Brain microvascular endothelial cell (primary cell): ENCODE measurements at regions not wholly inside any gene's neighbourhood (a gene's known extent, or its start where the extent isn't known, plus 50 kb on each side); places are given as distances from the start of the nearest gene placed in this dataset.
"Not testable (repeated sequence)": the region's sequence is repeated elsewhere in the genome, so short reads cannot be mapped to it uniquely, and the experiment has no call there.

Source experiments
- DNase-seq: peaks from one replicate; pipeline ENCODE4 v3.0.0-alpha.2; 2020
- H3K27ac ChIP-seq: fragments of 250-450 bp; sonication (Bioruptor Pico); 2 replicates; pipeline ENCODE4 v1.5.1; 2020; ENCODE audit warnings: mild to moderate bottlenecking, moderate library complexity
- H3K27me3 ChIP-seq: fragments of 250-450 bp; sonication (Bioruptor Pico); replicated peaks from 2 replicates; pipeline ENCODE4 v1.5.1; 2020; ENCODE audit warnings: mild to moderate bottlenecking
- H3K36me3 ChIP-seq: fragments of 250-450 bp; sonication (Bioruptor Pico); replicated peaks from 2 replicates; pipeline ENCODE4 v1.5.1; 2020; ENCODE audit warnings: mild to moderate bottlenecking
- H3K4me3 ChIP-seq: 2 replicates; pipeline ENCODE4 v1.5.1; 2011; ENCODE audit warnings: low read depth, mild to moderate bottlenecking, control low read depth, low read length, moderate library complexity
- in situ Hi-C: cut with HindIII; loops from 2 replicates; pipeline ENCODE4 v1.10.0; 2017; ENCODE audit warnings: low sequenced_read_pairs, low pct_ligation_motif_present
- TF ChIP-seq, protein P1 (sequence below): IDR thresholded peaks from 2 replicates; pipeline ENCODE4 v1.5.1; 2011; ENCODE audit warnings: low read depth, mild to moderate bottlenecking, moderate library complexity, low read length, control low read depth, inconsistent platforms; ENCODE audit errors: missing control alignments

DNA sequence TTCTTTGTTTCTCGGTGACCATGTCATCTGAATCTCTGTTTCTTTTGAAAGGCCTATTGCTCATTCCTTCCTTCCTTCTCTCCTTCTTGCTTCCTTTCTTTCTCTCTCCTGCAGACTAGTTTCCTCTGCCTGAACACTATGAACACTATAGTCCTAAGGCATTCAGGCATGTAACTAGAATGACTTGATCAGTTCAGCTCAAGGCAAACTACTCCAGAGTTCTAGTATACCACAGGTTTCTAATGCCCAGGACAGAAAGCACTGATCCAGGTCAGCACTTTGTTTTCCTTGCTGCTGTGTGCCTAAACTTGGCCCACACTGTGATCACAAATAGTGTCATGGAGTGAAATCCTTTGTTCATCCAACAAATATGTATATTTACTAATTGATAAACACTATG is 324.1 kb upstream of the GJE1 start:
- in situ Hi-C loops = no loop called here
- DNase-seq = no peak
- no peak overlapping the region for H3K27ac ChIP-seq
- no peak overlapping the region for H3K4me3 ChIP-seq
- TF ChIP-seq, protein P1, sequence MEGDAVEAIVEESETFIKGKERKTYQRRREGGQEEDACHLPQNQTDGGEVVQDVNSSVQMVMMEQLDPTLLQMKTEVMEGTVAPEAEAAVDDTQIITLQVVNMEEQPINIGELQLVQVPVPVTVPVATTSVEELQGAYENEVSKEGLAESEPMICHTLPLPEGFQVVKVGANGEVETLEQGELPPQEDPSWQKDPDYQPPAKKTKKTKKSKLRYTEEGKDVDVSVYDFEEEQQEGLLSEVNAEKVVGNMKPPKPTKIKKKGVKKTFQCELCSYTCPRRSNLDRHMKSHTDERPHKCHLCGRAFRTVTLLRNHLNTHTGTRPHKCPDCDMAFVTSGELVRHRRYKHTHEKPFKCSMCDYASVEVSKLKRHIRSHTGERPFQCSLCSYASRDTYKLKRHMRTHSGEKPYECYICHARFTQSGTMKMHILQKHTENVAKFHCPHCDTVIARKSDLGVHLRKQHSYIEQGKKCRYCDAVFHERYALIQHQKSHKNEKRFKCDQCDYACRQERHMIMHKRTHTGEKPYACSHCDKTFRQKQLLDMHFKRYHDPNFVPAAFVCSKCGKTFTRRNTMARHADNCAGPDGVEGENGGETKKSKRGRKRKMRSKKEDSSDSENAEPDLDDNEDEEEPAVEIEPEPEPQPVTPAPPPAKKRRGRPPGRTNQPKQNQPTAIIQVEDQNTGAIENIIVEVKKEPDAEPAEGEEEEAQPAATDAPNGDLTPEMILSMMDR = no peak
- H3K27me3 ChIP-seq = no peaks in the 10 kb centered on the region
- no peaks in the 10 kb centered on the region for H3K36me3 ChIP-seq

DNA sequence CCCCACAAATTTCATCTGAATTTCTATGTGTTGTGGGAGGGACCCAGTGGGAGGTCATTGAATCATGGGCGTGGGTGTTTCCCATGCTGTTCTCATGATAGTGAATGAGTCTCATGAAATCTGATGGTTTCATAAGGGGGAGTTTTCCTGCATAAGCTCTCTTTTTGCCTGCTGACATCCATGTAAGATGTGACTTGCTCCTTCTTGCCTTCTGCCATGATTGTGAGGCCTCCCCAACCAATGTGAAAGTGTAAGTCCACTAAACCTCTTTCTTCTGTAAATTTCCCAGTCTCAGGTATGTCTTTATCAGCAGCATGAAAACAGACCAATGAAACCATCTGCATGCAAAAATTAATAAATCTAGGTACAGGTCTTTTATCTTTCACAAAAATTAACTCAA is 331.8 kb upstream of the GJE1 start:
- H3K36me3 ChIP-seq, in situ Hi-C loops, H3K4me3 ChIP-seq, H3K27ac ChIP-seq, DNase-seq, H3K27me3 ChIP-seq: not testable (repeated sequence)

DNA sequence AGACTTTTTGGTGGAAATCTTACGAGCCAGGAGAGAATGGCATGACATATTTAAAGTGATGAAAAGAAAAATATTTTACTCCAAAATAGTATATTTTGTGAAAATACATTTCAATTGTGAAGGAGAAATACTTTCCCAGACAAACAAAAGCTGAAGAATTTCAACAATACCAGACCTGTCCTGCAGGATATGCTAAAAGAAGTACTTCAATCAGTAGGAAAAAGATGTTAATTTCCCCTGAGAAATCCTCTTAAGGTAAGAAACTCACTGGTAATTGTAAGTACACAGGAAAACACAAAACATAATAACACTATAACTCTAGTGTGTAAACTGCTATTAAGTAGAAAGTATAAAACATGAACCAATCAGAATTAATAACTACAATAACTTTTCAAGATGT is 341.8 kb upstream of the GJE1 start:
- H3K36me3 ChIP-seq = no peaks in the 10 kb centered on the region
- DNase-seq = no peak
- no peaks in the 10 kb centered on the region for H3K27me3 ChIP-seq
- TF ChIP-seq, protein P1 = no peak
- in situ Hi-C loops = no loop called here
- no peak overlapping the region for H3K27ac ChIP-seq
- H3K4me3 ChIP-seq = no peak overlapping the region

DNA sequence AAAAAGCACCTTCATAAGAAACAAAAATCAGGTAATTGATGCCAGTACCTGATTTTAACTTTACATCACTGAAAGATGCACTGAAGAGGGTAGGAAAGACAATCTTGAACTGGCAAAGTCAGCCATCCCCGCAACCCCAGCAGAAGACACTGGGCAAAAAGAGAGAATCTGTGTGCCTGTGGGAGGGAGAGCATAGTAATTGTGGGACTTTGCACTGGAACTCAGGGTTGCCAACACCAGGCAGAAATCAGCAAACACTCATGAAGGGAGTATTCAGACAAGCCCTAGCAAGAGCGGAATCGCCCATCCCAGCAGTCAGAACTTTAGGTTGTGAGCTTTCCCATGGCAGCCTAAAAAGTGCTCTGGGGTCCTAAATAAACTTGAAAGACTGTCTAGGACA is 344.6 kb upstream of the GJE1 start:
- in situ Hi-C loops = no loop called here
- no peak for DNase-seq

DNA sequence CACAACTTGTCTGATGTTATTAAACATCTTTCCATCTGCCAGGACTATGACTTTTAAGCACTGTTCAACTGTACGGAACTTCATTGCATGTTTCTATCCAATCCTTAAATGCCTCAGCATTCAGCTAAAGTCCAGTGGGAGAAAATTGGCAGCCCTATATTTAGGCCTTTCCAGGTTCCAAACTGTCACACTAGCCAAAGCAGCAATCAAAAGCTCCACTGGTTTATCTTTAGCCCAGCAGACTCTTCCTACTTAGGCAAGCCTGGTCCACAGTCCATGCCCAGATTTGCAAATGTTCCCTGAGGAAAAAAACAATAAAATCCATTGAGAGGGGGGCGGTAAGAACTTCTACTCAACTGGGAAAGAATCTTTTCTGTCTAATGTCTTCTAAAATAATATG is 349.1 kb upstream of the GJE1 start:
- no peak for DNase-seq

More for the DNA sequence above, 344.6 kb upstream of the GJE1 start:
- Histone ChIP-seq H3K27ac (no peak overlapping the region), H3K36me3 (no peaks in the 10 kb centered on the region), H3K27me3 (no peaks in the 10 kb centered on the region), H3K4me3 (no peak overlapping the region)
- TF ChIP-seq, protein P1 = no peak

DNA sequence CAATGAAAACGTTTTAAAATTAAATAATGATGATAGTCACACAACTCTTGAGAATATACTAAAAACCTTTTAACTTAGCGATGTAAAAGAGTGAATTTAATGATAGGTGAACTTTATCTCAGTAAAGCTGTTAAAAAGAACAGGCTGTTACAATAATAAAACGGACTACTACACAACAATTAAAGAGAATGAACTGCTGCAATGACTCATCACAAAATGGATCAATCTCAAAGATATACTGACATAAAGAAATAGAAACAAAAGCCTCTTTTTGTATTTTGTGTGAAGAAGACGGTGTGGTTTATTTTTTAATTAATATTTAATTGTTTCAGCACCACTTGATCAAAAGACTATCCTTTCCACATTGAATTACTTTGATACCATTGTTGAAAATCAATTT is 352.4 kb upstream of the GJE1 start:
- in situ Hi-C loops = no loop called here
- TF ChIP-seq, protein P1 = no peak
- DNase-seq = no peak
- H3K27ac ChIP-seq = no peak overlapping the region
- no peak overlapping the region for H3K4me3 ChIP-seq
- H3K27me3 ChIP-seq = no peaks in the 10 kb centered on the region
- H3K36me3 ChIP-seq = no peaks in the 10 kb centered on the region

More for the DNA sequence above, 349.1 kb upstream of the GJE1 start:
- Histone ChIP-seq H3K4me3 (no peak overlapping the region), H3K27ac (no peak overlapping the region), H3K36me3 (no peaks in the 10 kb centered on the region), H3K27me3 (no peaks in the 10 kb centered on the region)
- in situ Hi-C loops = no loop called here
- TF ChIP-seq, protein P1 = no peak
